Omental fat pad (tissue), 3 donors: ENCODE measurements at regions not wholly inside any gene's neighbourhood (a gene's known extent, or its start where the extent isn't known, plus 50 kb on each side); places are given as distances from the start of the nearest gene placed in this dataset.
"Not testable (repeated sequence)": the region's sequence is repeated elsewhere in the genome, so short reads cannot be mapped to it uniquely, and the experiment has no call there.

Experiments
- ATAC-seq: fragments of 150-250 bp; one replicate; pipeline ENCODE4 v1.9.1; 2016; ENCODE audit warnings: mild to moderate bottlenecking, moderate library complexity; ENCODE audit not compliant: low FRiP score
- DNase-seq: peaks from one replicate; pipeline ENCODE4 v3.0.0-alpha.2; 2019; ENCODE audit warnings: low spot score
- TF ChIP-seq, protein P1 (sequence below), 3 donors: fragments of 450-650 bp; IDR thresholded peaks; one replicate each; pipeline ENCODE4 v1.5.1; 2016 to 2017; ENCODE audit warnings: antibody characterized with exemption in 3 of 3, mild to moderate bottlenecking in 3 of 3, moderate library complexity in 2 of 3

- DNase-seq (no peak), ATAC-seq (no peak)
- TF ChIP-seq, protein P1, sequence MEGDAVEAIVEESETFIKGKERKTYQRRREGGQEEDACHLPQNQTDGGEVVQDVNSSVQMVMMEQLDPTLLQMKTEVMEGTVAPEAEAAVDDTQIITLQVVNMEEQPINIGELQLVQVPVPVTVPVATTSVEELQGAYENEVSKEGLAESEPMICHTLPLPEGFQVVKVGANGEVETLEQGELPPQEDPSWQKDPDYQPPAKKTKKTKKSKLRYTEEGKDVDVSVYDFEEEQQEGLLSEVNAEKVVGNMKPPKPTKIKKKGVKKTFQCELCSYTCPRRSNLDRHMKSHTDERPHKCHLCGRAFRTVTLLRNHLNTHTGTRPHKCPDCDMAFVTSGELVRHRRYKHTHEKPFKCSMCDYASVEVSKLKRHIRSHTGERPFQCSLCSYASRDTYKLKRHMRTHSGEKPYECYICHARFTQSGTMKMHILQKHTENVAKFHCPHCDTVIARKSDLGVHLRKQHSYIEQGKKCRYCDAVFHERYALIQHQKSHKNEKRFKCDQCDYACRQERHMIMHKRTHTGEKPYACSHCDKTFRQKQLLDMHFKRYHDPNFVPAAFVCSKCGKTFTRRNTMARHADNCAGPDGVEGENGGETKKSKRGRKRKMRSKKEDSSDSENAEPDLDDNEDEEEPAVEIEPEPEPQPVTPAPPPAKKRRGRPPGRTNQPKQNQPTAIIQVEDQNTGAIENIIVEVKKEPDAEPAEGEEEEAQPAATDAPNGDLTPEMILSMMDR (IDR thresholded peaks at IDR 0.05), result no peak
Measured at GRCh38 chr6:9690388-9690787, 724.5 kb downstream of the TFAP2A start.

DNA sequence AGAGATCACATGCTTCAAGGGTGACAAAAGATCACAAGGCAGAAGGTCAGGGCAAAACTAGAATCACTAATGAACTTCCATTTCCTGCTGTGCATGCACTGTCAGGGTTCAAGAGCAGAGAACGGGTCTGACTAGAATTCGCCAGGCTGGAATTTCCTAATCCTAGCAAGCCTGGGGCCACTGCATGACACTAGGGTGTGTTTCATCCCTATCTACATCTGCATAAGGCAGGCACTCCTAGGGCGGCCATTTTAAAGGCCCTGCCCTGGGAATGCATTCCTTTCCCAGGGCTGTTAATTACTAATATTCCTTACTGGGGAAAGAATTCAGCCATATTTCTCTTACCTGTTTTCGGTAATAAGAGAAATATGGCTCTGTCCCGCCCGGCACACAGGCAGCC is 734.1 kb downstream of the TFAP2A start:
- not testable (repeated sequence) for DNase-seq

DNA sequence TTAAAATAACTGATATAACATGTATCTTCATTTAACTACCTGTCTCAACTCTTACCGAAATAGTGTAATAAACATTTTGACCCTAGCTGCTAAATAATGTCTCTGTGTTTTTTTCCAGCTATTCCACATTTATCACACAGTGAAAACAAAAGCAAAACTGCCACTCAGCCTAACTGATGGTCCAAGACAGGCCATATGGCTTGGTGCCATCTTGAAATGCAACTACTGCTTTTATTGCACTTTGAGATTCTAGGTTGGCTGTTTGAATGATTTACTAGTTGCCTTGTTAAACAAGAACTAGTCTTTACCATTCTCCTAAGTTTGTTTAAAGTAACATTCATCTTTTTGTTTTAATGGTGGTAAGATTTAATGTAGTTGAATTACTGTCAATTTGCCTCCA is 739.8 kb downstream of the TFAP2A start:
- TF ChIP-seq, protein P1 (IDR thresholded peaks at IDR 0.05), result no peak
- DNase-seq (no peak), ATAC-seq (no peak)

More for the DNA sequence above, 734.1 kb downstream of the TFAP2A start:
- ATAC-seq, result not testable (repeated sequence)

DNA sequence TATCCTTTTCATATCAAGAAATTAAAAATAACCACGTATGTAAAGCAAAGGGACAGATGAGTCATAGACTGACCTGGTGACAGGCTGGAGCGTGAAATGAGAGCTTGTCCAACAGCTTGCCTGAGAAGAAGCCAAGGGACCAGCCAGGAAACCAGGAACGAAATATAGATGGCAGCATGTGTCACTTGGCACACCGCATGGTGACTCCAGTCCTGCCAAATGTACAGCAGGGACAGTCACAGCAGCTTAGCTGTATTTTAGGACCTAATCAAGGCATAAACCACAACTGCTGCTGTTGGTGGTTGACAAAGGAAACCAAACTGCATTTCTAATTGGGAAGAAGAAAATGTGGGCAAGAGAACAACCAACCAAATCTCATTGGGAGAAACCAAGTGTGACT is 755.0 kb downstream of the TFAP2A start:
- TF ChIP-seq, protein P1 (IDR thresholded peaks at IDR 0.05), result no peak
- no peak for ATAC-seq
- no peak for DNase-seq

DNA sequence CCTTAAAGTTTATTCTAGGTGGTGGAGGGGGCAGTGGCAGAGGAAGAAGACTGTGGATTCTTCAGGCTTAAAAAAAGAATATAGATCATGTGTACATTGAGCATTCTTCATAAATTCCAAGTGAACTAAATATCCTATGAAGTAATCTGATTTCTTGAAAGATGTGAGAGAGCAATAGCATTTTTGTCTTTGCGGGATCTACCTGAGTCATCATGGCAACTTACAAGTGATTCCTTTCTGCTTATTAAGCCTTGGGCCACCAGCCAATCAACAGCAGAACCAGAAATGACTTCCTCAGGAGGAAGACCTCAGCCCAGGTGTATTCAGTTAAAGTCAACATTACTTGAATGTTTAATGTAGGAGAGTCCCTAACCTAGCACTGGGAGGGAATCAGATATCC is 756.9 kb downstream of the TFAP2A start:
- no peak for ATAC-seq
- TF ChIP-seq, protein P1 (IDR thresholded peaks at IDR 0.05), result no peak
- DNase-seq, result no peak

- DNase-seq, result no peak
- ATAC-seq, result peak; percentile 46
- TF ChIP-seq, protein P1 (IDR thresholded peaks at IDR 0.05), result no peak
Measured at GRCh38 chr6:9647599-9647998, 767.3 kb downstream of the TFAP2A start.

- ATAC-seq (no peak), DNase-seq (no peak)
- TF ChIP-seq, protein P1 (IDR thresholded peaks at IDR 0.05), result no peak
Measured at GRCh38 chr6:9647071-9647445, 767.8 kb downstream of the TFAP2A start.
